Activated T-cell treated with anti-CD3 and anti-CD28 coated beads, Interleukin-2, amount 50 U/mL, for 48 hours (primary cell): ENCODE measurements at regions not wholly inside any gene's neighbourhood (a gene's known extent, or its start where the extent isn't known, plus 50 kb on each side); places are given as distances from the start of the nearest gene placed in this dataset.

ENCODE experiments used
- DNase-seq, 2 experiments: peaks; one replicate each; pipeline ENCODE4 v3.0.0-alpha.2; 2020

DNA sequence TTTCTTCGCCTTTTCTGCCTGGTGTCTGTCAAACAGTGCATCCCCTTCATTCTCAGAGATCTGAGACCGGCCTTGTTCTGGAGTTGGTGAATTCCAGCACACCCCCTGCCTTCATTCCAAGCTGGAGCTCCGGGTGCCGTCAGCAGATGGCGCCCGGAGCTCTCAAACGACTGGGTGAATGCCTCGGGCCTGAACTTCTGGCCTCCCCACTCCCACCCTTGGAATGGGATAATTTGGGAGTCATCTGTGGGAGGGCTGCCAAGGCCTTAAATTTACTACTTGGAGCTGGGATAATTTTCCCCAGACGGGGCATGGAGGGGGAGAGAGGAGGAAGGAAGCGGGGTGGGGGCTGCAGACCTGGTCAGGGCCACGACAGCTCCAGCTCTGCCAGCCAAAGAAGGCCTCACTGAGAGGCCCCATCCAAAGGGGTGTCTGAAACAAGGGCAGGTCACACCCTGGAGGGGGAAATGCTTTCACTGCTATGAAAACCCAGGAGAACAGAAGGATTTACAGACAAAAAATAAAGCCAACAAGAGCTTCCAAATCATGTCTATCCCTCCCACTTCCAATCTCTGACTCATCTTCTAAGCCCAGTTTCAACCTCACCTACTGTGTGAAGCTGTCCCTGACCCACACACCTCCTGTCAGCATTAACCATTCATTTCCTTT is 187.9 kb downstream of the OPA1 start:
- peak; percentile 44 to 48 for DNase-seq

DNA sequence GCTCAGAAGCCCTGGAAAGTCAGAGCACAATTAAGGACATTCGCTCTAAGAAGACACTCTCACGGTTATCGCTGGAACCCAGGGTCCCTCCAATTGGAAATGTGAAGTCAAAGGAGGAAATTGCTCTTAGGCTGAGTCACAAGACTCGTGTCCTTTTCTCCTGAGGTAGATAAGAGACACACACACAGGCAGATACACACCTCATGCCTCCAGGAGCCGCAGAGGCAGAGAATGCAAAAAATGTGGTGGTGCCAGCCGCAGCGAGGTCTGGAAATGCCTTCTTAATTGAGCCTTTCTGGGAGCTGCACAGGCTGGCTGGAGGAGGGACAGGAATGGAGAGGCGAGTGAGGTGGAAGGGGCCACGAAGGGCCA is 189.3 kb downstream of the OPA1 start:
- no peak for DNase-seq

DNA sequence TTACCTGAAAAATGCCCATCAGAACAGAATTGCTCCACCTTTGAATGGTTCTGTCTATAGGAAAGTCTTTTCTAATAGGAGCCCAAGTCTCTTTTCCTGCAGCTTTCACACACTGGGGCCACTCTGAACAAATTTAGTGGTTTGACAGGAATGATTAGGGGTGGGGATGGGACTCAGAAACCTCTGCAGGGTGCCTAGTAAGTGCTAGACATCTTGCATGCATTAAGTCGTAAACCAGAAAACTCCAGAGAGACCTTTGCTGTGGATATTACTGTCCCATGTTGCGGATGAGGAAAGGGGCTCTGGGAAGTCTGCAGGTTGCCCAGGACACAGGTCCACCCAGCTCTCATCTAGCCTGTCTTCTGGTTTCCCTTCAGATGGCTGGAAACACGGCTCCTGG is 189.7 kb downstream of the OPA1 start:
- no peak for DNase-seq

DNA sequence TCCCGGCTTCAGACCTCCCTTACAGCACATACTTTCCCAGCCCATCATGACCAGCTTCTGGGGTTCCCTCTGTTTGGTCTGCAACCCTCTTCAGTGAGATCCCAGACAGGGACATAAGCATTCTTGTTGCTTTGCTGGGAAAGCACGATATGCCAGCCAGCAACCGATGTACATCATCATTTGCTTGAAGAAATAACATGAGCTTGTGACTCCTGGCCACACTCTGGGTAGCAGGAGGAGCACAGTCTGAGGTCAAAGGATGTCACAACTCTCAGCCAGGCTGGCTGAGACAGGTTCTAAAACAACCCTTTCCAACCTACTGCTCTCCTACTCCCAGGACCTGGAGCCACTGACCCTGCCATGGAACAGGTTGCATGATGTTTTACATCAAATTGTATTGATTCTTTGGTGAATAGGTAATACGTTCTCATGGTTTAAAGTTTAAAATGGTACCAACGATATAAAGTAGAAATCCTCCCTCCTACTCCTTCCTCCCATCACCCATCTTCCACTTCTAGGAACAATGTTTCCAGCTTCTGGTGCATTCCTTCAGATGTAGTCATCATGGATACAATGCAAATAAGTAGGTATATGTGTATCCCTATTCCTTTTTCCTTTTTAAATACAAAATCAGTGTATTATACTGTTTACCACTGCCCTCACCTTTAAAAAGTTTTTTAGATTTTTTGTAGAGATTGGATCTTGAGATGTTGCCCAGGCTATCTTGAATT is 190.3 kb downstream of the OPA1 start:
- DNase-seq: no peak

DNA sequence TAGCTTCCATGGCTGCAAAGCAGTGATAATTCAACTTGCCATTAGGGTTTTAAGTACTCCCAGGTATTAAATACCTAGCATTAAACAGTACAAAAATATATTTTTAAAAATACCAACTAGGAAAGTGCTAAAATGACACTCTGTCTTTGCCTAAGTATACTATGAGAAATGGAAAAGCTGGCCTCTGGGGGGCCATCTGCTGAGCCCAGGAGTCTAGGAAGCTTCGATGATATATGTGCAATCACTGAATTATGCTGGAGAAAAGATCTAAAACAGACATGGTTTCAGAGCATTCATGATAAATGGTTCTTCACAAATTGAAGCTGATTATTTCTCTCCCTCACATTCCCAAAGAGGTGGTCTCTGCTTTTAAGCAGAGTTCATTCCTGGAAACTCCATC is 191.8 kb downstream of the OPA1 start:
- no peak for DNase-seq

DNA sequence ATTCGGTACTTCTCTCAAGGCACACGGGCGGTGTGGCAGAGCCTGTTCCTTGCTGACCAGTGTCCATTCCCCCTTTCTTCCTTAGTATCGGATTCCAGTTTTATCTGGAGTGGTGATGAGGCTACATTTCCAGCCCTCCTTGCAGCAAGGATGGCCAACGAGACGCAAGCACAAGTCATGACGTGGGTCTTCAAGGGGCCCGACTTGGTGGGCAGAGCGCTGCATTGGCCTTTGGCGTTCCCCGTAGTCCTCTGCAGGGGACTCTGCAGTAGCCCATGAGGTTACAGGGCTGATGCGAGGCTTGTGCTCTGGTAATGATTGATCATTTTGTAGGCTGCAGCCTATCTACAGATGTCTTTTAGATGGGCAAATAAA is 194.5 kb downstream of the OPA1 start:
- no peak for DNase-seq

DNA sequence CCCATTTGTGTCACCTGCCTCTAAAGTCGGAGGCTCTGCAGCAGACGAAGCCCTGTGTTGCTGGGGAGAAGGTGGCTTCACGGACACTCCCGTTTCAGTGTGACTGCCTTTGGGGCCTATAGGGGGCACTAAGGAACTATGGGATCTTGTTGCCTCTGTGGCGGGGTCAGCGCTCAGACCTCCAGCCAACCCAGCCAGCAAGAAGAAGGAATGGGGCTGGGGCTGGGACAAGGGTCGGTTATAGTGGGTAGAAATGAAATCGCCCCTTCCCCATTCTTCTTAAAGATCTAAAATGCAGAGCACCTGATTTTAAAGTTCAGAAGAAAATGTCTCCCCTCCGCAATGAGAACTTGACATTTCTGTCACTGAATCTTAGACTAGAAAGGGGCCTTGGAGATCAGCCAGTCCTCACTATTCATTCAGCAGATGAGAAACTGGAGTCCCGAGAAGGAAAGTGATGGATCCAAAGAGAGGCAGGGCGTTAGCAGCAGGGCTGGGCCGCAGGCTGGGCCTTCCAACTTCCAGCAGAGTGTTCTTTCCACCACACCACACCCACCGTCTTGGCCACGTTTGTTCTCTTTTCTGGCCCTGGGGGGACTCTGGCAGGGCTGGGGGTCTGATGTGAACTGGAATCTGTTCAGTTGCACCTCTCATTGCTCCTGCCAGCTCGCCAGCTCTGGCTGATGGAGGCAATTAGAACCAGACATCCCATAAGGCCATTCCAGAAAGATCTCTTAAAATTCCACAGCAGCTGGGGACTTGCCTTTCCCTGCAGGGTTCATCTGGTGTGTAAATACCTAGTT is 195.4 kb downstream of the OPA1 start:
- peak; percentile 31 to 35 for DNase-seq

DNA sequence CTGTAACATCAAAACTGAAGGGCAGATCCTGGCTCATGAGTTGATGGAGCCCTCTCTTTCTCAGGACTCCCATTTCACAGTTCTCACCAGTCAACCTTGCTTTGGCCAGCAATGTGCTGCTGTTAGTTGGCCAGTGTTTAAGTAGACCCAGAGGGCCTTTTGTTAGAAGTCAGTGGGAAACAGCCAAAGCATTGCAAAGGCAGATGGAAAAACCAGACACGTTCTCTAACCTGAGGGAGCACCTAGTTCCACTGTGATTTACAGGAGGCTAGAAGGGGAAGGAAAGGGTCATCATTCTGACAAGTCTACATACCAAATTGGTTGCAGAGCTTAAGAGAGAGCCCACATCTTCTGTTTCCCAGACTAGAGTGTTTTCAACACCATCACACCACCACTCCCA is 196.4 kb downstream of the OPA1 start:
- no peak for DNase-seq

DNA sequence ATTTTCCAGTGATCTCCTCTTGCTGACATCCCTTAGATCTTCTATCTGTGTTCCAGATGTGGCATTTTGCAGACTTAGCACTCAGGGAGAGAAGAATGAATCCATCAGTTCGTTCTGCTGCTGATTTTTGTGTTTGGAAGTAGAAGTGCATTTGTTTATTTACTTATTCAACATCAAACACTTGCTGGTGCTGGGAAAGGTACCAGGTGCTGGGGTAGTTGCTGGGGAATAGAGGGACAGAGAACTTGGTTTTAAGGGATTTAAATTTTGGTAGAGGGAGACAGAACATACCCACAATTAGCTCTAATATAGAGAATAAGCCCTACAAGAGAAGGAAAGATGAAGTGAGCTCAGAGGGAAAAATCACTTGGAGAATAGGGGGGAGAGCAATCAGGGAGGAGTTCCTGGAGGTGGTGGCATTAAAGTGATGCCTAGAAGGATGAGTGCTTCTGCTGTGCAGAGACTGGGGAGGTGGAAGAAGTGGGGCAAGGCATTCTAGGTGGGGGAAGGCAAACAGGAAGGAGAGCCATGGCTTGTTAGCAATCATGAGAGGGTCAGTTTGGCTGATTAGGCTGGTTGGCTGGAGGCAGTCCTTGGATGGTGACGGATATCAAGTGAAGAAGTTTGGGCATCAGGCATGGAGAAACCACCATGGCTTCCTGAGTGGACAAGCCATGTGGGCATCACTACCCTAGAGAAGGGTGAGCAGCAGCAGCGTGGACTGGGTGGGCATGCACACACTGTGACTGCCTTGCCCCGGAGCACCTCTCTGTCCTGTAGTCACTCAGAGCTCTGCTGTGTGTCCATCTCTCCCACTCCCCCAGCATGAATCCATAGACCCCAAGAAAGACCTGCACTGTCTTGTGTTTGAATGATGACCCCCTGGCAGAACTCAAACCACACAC is 197.3 kb downstream of the OPA1 start:
- DNase-seq: no peak

DNA sequence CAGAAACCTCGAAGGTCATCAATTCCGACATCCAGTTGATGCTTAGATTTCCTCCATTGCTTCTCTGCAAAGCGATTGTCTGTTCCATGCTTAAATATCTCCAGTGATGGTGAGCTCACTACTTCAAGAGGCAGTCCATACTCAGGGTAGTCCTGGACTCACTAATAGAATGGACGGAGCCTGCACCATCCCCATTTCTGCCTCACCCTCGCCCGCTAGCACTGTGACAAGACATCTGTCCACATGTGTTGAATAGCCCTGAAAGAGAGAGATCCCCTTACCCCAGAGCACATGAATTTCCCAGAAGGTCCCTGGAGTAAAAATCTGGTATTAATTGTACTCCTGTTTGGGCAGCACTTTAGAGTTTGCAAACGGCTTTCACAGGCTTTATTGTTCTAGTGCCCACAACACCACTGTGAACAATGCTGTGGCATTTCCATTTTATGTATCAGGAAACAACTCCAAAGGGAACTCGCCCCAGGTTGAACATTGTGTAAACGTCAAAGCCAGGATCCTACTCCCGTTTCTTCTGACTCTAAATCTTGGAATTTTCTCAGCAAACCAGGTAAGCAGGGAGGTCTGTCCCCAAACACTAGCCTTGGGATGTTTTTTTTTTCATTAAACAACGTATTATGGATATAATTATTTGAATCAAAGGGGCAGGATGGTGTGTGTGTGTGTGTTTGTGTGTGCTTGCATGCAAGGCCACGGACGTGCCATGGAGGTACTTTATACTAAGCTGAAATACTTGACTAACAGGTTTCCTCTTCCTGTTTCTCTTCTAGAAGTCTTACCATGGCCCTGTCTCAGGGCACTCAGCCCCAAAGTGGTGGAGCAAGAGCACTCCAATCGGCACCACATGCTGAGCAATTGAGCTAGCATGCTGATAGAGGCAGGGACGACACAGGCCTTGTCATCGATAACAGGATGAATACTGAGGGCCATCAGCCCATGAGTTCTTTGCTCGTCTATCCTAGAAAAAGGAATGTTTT is 198.3 kb downstream of the OPA1 start:
- no peak for DNase-seq

DNA sequence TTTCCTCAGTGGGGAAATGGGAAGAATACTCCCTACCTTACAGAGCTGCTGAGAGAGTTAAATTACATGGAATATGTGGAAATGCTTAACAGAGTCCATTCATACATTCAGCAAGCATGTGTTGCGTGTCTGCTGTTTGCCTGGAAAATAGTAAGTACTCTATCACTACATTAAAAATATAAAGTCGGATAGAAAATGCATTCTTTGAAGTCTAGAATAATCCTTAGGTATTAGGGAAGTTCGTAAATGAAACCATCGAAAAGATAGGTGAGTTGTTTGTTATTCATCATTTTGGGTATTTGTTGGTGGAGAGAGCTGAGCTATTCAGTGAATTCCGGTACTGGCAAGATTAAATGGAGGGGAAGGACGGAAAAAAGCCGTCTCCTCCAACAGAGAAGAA is 200.1 kb downstream of the OPA1 start:
- DNase-seq: no peak

DNA sequence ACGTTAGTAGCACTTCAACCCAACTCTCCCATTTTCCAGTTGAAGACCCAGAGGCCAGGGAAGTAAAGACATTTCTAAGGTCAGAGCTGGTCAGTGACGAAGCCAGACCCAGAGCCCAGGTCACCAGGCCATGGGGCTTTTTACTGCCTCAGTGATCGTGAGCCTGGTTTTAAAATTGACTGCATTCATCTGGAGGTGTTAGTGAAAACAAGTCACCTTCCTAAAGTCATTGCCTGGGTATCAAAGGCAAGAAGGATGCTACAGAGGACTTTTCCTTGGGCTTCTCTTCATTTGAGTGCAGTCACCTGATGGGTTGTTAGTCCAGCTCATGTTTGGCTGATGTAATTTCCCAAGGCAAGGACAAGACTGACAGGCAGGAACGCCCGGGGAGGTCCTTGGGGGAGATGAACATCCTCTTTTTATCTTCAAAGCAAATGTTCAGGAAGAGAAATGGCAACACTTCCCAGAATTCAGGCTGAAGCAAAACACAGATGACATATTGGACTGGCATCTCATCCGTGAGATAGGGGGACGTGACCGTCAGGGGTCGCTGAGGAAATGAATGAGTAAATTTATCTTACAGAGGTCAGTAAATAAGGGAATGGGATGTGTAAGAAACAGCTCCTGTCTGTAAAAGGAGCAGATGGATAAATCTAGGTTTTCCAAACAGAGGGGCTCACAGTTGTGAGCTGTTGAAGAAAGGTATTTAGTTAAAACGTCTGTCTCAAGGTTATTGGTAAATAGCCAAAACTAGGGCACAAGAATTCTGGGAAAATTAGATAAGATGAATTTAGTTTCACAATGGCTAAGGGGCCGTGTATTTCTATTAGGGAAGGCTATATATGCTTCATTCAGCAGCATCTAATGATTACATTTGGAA is 201.2 kb downstream of the OPA1 start:
- no peak for DNase-seq

DNA sequence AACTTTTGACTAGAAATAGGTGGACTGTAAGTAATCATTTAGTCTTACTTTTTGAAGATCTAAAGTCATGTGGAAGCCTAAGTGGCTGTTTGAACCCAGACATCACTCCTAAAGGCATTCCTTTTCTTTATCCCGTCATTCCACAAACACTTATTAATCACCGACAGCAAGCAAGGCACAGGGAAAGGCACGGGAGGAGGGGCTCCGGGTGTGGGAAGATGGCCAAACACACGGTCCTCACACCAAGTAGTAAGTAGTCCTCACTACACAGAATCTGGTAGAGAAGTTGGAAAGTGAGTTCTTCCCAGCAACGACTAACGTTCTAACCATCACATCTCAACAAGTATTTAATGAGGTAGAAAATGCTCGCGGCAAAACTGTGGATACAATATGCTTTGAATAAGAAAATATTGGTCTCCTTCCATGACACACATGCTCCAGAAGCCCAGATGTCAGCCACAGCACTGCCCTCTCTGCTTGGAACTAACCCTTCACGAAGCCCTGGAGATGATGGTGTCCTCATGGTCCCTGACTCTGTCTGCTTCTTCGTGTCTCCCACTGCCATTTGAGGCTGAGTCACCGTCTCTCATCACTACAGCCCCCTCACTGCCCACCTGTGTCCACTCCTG is 202.2 kb downstream of the OPA1 start:
- DNase-seq: no peak

DNA sequence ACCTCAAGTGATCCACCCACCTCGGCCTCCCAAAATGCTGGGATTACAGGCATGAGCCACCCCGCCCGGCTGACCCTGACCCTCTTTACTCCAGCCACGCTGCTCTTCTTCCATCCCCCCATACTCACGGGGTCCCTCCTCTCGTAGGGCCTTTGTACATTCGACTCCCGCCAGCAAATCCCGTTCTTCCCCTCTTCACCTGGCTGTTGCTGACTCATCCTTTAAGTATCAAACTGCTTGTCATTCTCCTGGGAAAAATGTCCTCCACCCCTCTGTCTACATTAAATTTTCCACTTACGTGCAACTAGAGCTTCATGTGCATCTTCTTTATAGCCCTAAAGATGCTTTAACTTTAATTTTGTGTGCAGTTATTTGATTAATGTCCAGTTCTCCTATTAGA is 203.1 kb downstream of the OPA1 start:
- no peak for DNase-seq

DNA sequence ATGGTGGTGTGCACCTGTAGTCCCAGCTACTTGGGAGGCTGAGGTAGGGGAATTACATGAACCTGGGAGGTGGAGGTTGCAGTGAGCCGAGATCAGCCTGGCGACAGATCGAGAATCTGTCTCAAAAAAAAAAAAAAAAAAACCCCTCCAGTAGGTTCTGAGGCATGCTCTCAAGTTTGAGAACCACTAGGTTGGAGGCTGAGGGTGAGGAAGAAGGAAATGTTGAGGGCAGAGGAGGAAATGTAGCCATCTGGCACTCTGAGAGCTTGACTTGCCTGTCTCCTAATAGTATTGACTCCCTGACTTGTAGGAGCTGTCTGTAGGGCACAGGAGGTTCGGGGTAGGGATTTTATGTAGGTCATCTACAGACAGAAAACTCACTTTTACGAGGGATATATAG is 204.6 kb downstream of the OPA1 start:
- DNase-seq: no peak

DNA sequence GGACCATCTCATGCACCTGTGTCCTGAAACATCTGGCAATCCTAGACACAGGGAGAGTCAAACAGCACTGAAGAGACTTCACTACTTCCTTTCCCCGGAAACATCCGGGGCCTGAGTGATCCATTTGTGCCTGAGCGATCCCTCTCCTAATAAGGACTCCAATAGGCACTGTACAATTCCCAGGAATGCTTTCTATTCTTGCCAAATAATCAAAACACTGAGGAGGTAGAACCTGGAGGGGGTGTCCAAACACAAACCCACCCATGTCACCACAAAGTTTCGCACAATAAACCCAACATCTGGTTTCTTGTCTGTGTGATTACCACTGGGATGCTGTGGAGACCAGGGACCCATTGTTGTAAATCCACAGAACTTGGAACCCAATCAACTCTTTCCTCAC is 205.0 kb downstream of the OPA1 start:
- no peak for DNase-seq

DNA sequence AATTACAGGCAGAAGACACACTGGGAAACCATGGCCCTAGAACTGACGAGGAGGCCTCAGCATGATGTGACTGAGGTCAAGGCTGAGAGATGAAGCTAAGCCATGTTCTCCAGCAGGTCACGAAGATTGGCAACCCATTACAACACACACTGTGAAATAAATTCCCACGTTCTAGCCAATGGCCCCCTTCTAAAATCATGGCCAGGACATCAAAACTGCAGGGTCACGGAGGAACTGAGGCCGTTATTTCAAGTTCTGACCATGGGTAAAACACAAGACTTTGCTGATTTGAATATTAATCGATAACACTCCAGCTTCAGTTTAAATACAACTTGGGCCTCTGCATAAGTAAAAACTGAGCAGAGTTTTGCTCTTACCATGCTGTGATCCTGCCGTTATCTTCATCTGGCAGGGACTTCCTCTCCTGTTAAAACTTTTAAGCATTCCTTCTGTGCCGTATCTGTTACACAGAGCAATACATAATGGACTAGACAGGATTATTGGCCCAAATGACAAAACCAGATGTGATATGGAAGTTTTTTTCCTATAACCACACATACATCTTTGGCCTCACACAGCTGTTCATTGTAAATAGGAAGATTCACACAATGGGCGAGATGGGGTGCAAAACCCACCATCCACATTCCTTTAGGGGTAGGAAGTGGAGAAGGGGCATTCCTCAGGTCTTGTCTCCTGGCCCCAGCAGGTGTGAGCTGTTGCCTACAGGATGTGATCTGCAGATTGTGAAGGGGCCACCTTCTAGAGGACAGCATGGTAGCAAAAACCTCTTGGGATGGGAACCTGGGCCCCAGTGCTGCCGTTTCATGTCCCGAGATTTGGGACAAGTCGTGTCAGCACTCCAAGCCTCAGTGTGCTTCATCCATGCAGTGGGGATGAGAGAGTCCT is 207.4 kb downstream of the OPA1 start:
- no peak for DNase-seq

DNA sequence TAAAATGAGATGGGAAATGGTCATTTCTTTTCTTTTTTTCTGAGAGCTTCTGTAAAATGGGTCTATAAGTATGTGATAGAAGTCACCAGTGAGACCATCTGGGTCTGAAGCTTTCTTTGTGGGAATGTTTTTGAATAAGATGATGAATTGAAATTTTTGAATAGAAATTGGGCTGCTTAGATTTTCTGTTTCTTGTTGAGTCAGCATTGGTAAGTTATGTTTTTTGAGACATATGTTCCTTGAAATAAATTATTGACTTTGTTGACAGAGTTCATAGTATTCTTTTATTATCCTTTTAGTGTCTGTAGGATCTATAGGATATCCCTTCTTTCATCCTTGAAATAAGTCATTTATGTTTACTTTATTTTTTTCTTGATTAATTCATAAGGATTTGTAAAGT is 208.1 kb downstream of the OPA1 start:
- DNase-seq: no peak

DNA sequence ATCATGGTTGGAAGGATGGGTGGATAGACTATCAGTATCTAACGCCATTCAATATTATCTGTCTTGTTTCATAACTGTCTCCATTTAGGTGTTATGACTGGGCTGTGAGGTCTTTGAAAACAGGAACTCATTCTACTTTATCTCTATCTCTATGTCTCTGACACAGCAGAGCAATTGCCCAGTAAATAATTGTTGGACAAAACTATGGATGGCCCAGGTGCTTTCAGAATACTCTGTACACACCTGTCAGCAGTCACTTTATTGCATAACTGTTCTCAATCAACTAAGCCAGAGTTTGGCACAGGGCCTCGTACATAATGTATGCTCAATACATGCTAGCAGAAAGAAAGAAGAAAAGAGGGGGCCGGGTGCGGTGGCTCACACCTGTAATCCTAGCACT is 210.3 kb downstream of the OPA1 start:
- no peak for DNase-seq
